ENCODE measurements at regions not wholly inside any gene's neighbourhood (a gene's known extent, or its start where the extent isn't known, plus 50 kb on each side); places are given as distances from the start of the nearest gene placed in this dataset.

- H3K27me3 Mint-ChIP-seq (ENCODE audit: insufficient read depth): peaks cover 9% of the 10 kb centered on the region
- no peak overlapping the region for H3K27ac ChIP-seq (ENCODE audit: low read depth, low read length)
- no peak overlapping the region for H3K4me3 ChIP-seq (ENCODE audit: low read length)
- H3K4me3 Mint-ChIP-seq: no peak overlapping the region
- peaks cover 48% of the 10 kb centered on the region for H3K27me3 ChIP-seq (ENCODE audit: control insufficient read depth, insufficient read depth, low read length, poor library complexity, severe bottlenecking)
- no peak overlapping the region for H3K27ac Mint-ChIP-seq
- H3K9ac ChIP-seq (ENCODE audit: extremely low read depth, low read length, poor library complexity, severe bottlenecking): no peak overlapping the region
- no peaks in the 10 kb centered on the region for H3K36me3 Mint-ChIP-seq (ENCODE audit: low read depth)
- no peak for DNase-seq
- no peak for TF ChIP-seq CTCF (conservative IDR thresholded peaks at IDR 0.05)
- WGBS, 2 experiments (ENCODE audit: insufficient coverage in 1 of 2, insufficient read length in 1 of 2): 89% methylated on average over 2 of the region's 2 CpGs; no CpG with 5 or more reads in 1 of the 2 experiments
- H3K9me3 ChIP-seq (ENCODE audit: control insufficient read depth, low read length): peaks cover 7% of the 10 kb centered on the region
- H3K36me3 ChIP-seq (ENCODE audit: control insufficient read depth, insufficient read depth, low read length): no peaks in the 10 kb centered on the region
- peaks cover 20% of the 10 kb centered on the region for H3K9me3 Mint-ChIP-seq
- H3K4me1 ChIP-seq (ENCODE audit: control insufficient read depth, insufficient read depth, low read length): no peaks in the 10 kb centered on the region
- H3K4me1 Mint-ChIP-seq: peaks cover 2% of the 10 kb centered on the region
Observed at GRCh38 chr10:90640756-90641155, 217.1 kb downstream of the HTR7 start.

GRCh38 chr10:90641731-90642130 lies 216.1 kb downstream of the HTR7 start:
- Histone ChIP-seq H3K27ac (ENCODE audit: low read depth, low read length) (no peak overlapping the region), H3K4me1 (ENCODE audit: control insufficient read depth, insufficient read depth, low read length) (no peaks in the 10 kb centered on the region), H3K4me3 (ENCODE audit: low read length) (no peak overlapping the region), H3K36me3 (ENCODE audit: control insufficient read depth, insufficient read depth, low read length) (no peaks in the 10 kb centered on the region), H3K27me3 (ENCODE audit: control insufficient read depth, insufficient read depth, low read length, poor library complexity, severe bottlenecking) (peaks cover 39% of the 10 kb centered on the region), H3K9me3 (ENCODE audit: control insufficient read depth, low read length) (peaks cover 7% of the 10 kb centered on the region), H3K9ac (ENCODE audit: extremely low read depth, low read length, poor library complexity, severe bottlenecking) (no peak overlapping the region)
- Mint-ChIP-seq H3K36me3 (ENCODE audit: low read depth) (no peaks in the 10 kb centered on the region), H3K27me3 (ENCODE audit: insufficient read depth) (peaks cover 18% of the 10 kb centered on the region), H3K4me3 (no peak overlapping the region), H3K27ac (no peak overlapping the region), H3K9me3 (peaks cover 20% of the 10 kb centered on the region), H3K4me1 (peaks cover 2% of the 10 kb centered on the region)
- TF ChIP-seq CTCF (conservative IDR thresholded peaks at IDR 0.05): no peak
- DNase-seq: no peak
- 95 to 100% methylated on average over 3 of the region's 4 CpGs for WGBS, 2 experiments (ENCODE audit: insufficient coverage in 1 of 2, insufficient read length in 1 of 2)

- DNase-seq: no peak
- no peak for TF ChIP-seq CTCF (conservative IDR thresholded peaks at IDR 0.05)
- Mint-ChIP-seq H3K27ac (no peak overlapping the region), H3K9me3 (peaks cover 20% of the 10 kb centered on the region), H3K4me3 (no peak overlapping the region), H3K27me3 (ENCODE audit: insufficient read depth) (peaks cover 20% of the 10 kb centered on the region), H3K36me3 (ENCODE audit: low read depth) (no peaks in the 10 kb centered on the region), H3K4me1 (peaks cover 2% of the 10 kb centered on the region)
- Histone ChIP-seq H3K9me3 (ENCODE audit: control insufficient read depth, low read length) (peaks cover 7% of the 10 kb centered on the region), H3K9ac (ENCODE audit: extremely low read depth, low read length, poor library complexity, severe bottlenecking) (no peak overlapping the region), H3K27me3 (ENCODE audit: control insufficient read depth, insufficient read depth, low read length, poor library complexity, severe bottlenecking) (peaks cover 39% of the 10 kb centered on the region), H3K27ac (ENCODE audit: low read depth, low read length) (no peak overlapping the region), H3K36me3 (ENCODE audit: control insufficient read depth, insufficient read depth, low read length) (no peaks in the 10 kb centered on the region), H3K4me3 (ENCODE audit: low read length) (no peak overlapping the region), H3K4me1 (ENCODE audit: control insufficient read depth, insufficient read depth, low read length) (no peaks in the 10 kb centered on the region)
- 80 to 95% methylated on average over 1 to 2 of the region's 3 CpGs for WGBS, 2 experiments (ENCODE audit: insufficient coverage in 1 of 2, insufficient read length in 1 of 2)
Observed at GRCh38 chr10:90642136-90642535, 215.7 kb downstream of the HTR7 start.
